ENCODE measurements at regions not wholly inside any gene's neighbourhood (a gene's known extent, or its start where the extent isn't known, plus 50 kb on each side); places are given as distances from the start of the nearest gene placed in this dataset.

- Histone ChIP-seq H3K56ac (replicated peaks; ENCODE audit: insufficient read length, low read depth, low read length) (no peak overlapping the region), H2BK20ac (ENCODE audit: low read length) (no peak overlapping the region), H3K9me3 (ENCODE audit: insufficient read depth in 2 of 2, low read depth in 1 of 2, low read length in 1 of 2) (no peaks in the 10 kb centered on the region), H2BK120ac (replicated peaks; ENCODE audit: low read depth, low read length) (no peak overlapping the region), H3K79me2 (ENCODE audit: control insufficient read depth in 1 of 2, insufficient read depth in 2 of 2, low read length in 2 of 2) (no peaks in the 10 kb centered on the region), H4K5ac (ENCODE audit: insufficient read length, low read depth, low read length) (no peak overlapping the region), H2BK12ac (ENCODE audit: low read depth, low read length) (no peak overlapping the region), H3K79me1 (ENCODE audit: low read depth, low read length) (no peaks in the 10 kb centered on the region), H3K4me2 (ENCODE audit: insufficient read depth in 1 of 2, low read depth in 2 of 2, low read length in 2 of 2) (no peak overlapping the region), H3K18ac (ENCODE audit: extremely low read depth, low read length) (no peak overlapping the region), H3K14ac (ENCODE audit: insufficient read length) (no peak overlapping the region), H3K4ac (replicated peaks; ENCODE audit: insufficient read length, low read depth, low read length) (no peak overlapping the region), H2AK5ac (ENCODE audit: low read depth, low read length) (no peak overlapping the region), H2AFZ (ENCODE audit: low read length) (no peak overlapping the region), H3K27ac (ENCODE audit: low read depth, low read length) (no peak overlapping the region), H3K9ac (replicated peaks in 1 of 4; ENCODE audit: extremely low read depth in 1 of 4, low read depth in 3 of 4, low read length in 3 of 4) (no peak overlapping the region), H2BK15ac (ENCODE audit: low read length) (no peak overlapping the region), H4K8ac (ENCODE audit: extremely low read depth, insufficient read depth, low read length) (no peak overlapping the region), H3K4me3 (ENCODE audit: extremely low read depth in 1 of 4, insufficient read depth in 2 of 4, low read depth in 3 of 4, low read length in 4 of 4) (no peak overlapping the region), H3K23ac (ENCODE audit: insufficient read length) (no peak overlapping the region), H3K27me3 (replicated peaks in 1 of 4; ENCODE audit: control insufficient read depth in 3 of 4, extremely low read depth in 1 of 4, insufficient read depth in 3 of 4, low read length in 3 of 4) (peaks cover 0 to under 1% (median 0%) of the 10 kb centered on the region in 4 experiments; a peak in 1 of 7 replicates), H3K4me1 (replicated peaks in 1 of 4; ENCODE audit: control insufficient read depth in 3 of 4, insufficient read depth in 4 of 4, low read length in 3 of 4) (peaks cover 2 to 12% (median 4%) of the 10 kb centered on the region in 4 experiments; a peak in 4 of 7 replicates), H2BK5ac (ENCODE audit: low read depth, low read length) (no peak overlapping the region), H3K36me3 (ENCODE audit: control insufficient read depth in 2 of 4, insufficient read depth in 4 of 4, low read length in 3 of 4) (no peaks in the 10 kb centered on the region), H4K20me1 (replicated peaks in 1 of 2; ENCODE audit: control insufficient read depth in 1 of 2, insufficient read depth in 2 of 2, low read length in 2 of 2) (no peaks in the 10 kb centered on the region), H3K23me2 (ENCODE audit: low read depth, low read length) (no peaks in the 10 kb centered on the region; the same call in 1 of the 2 replicates), H4K91ac (replicated peaks; ENCODE audit: insufficient read length, low read length) (no peak overlapping the region)
- 88% methylated on average over 2 of the region's 2 CpGs; no CpG with 5 or more reads in 1 of the 2 experiments for WGBS, 2 experiments (ENCODE audit: extremely low coverage in 1 of 2, insufficient coverage in 1 of 2, insufficient read length in 1 of 2, insufficient replicate concordance in 2 of 2, low coverage in 1 of 2, low lambda C conversion rate in 2 of 2, missing lambda C conversion rate in 1 of 2)
- TF ChIP-seq RXRA (IDR thresholded peaks at IDR 0.05; ENCODE audit: insufficient read depth, low read depth, low read length) = no peak
- no peak for TF ChIP-seq POU5F1 (IDR thresholded peaks at IDR 0.05; ENCODE audit: low read depth, low read length)
- TF ChIP-seq EP300 (IDR thresholded peaks at IDR 0.05; ENCODE audit: borderline replicate concordance in 1 of 2, low read depth in 2 of 2, low read length in 2 of 2) = no peak
- no peak for TF ChIP-seq CEBPB (IDR thresholded peaks at IDR 0.05; ENCODE audit: low read depth, low read length)
- TF ChIP-seq BACH1 (IDR thresholded peaks at IDR 0.05; ENCODE audit: low read length) = no peak
- TF ChIP-seq SIRT6 (IDR thresholded peaks at IDR 0.05; ENCODE audit: low read length) = no peak
- TF ChIP-seq ZNF274 (IDR thresholded peaks at IDR 0.05; ENCODE audit: borderline replicate concordance, extremely low read depth, low read length) = no peak
- no peak for TF ChIP-seq CBX8 (IDR thresholded peaks at IDR 0.05; ENCODE audit: borderline replicate concordance, low read depth, low read length)
- TF ChIP-seq RBBP5 (IDR thresholded peaks at IDR 0.05; ENCODE audit: borderline replicate concordance, low read depth, low read length) = no peak
- no peak for TF ChIP-seq TEAD4 (IDR thresholded peaks at IDR 0.05; ENCODE audit: low read depth, low read length)
- TF ChIP-seq CHD1 (IDR thresholded peaks at IDR 0.05; ENCODE audit: low read depth, low read length) = no peak
- no peak for TF ChIP-seq ATF2 (IDR thresholded peaks at IDR 0.05; ENCODE audit: low read length)
- no peak for TF ChIP-seq EZH2 (IDR thresholded peaks at IDR 0.05; ENCODE audit: low read depth, low read length, severe bottlenecking)
- FAIRE-seq (no peak), DNase-seq (ENCODE audit: low read depth in 1 of 2, low spot score in 2 of 2) (no peak)
- ChIA-PET POLR2A (ENCODE audit: partially characterized antibody) (no interaction called here), CTCF (ENCODE audit: partially characterized antibody) (interaction anchor here (0.6 kb wide), 1 partner anchor 1387 kb away, joined by 3 read pairs; no protein-coding TSS in a partner anchor)
Observed at GRCh38 chr20:11791316-11791715, 126.4 kb upstream of the BTBD3 start.

All from H1 (cell line).